ENCODE measurements at regions not wholly inside any gene's neighbourhood (a gene's known extent, or its start where the extent isn't known, plus 50 kb on each side); places are given as distances from the start of the nearest gene placed in this dataset.
A peak's percentile ranks its signal among the peaks of the same experiment; 100 is the strongest.

DNA sequence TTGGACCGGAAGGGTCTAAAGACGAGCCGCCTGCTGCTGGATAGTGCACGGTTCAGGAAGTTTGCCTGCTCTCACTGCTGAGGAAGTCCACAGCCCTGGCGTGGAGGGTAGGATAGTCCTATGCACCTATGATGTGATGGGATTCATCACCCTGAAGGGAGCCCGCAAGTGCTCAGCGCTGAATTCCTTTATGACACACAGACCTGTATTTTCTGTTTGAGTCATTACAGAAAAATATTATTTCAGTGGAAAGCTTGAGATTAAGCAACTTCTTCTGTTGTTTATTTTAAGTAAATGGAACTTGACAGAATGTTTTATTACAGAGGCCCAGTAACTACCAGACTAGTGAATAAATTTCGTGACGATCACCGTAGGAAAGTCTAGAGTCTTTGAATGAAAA is 123.2 kb downstream of the TRIML1 start:
- TF ChIP-seq, protein P1, sequence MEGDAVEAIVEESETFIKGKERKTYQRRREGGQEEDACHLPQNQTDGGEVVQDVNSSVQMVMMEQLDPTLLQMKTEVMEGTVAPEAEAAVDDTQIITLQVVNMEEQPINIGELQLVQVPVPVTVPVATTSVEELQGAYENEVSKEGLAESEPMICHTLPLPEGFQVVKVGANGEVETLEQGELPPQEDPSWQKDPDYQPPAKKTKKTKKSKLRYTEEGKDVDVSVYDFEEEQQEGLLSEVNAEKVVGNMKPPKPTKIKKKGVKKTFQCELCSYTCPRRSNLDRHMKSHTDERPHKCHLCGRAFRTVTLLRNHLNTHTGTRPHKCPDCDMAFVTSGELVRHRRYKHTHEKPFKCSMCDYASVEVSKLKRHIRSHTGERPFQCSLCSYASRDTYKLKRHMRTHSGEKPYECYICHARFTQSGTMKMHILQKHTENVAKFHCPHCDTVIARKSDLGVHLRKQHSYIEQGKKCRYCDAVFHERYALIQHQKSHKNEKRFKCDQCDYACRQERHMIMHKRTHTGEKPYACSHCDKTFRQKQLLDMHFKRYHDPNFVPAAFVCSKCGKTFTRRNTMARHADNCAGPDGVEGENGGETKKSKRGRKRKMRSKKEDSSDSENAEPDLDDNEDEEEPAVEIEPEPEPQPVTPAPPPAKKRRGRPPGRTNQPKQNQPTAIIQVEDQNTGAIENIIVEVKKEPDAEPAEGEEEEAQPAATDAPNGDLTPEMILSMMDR (IDR thresholded peaks at IDR 0.05; ENCODE audit: insufficient read depth, low read depth, low read length, missing control alignments) = no peak
- DNase-seq (ENCODE audit: low read depth) = peak; percentile 42
- H3K4me3 ChIP-seq (ENCODE audit: low read length) = no peak overlapping the region

DNA sequence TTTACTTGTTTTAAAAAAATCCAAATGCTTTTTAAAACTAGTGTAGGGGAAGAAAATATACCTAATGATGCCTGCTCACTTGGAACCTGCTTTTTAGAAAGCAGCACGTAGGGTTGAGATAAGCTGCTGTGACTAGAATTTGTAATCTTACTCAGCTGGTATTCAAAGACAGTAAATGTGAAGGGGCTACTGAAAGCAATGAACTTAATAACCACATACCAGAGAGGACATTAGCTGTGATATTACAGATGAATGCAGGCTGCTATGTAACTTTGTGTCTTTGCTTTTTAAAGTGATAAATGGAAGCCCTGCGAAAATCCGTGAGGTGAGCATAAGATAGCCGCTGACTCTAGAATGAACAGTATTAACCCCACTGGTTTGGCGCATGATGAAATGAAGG is 124.1 kb downstream of the TRIML1 start:
- TF ChIP-seq, protein P1 (IDR thresholded peaks at IDR 0.05; ENCODE audit: insufficient read depth, low read depth, low read length, missing control alignments) = no peak
- no peak overlapping the region for H3K4me3 ChIP-seq (ENCODE audit: low read length)
- DNase-seq (ENCODE audit: low read depth) = no peak

DNA sequence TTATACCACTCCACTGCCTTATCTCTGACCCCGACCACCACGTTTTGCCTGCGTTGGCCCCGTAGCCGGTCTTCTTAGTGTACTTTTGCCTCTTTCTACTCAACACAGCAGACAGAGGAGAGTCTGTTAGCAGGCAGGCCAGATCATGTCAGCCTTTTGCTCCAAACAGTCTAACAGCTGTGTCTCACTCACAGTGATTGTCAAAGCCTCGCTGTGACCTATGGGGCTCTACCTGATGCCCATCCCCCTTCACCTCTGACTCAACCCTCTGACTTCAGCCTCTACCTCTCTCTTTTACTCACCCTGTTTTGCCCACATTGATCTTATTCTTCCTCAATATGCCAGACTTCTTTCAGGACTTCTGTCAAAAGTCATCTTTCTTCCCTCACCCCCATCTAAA is 127.1 kb downstream of the TRIML1 start:
- DNase-seq (ENCODE audit: low read depth) = peak; percentile 32
- no peak overlapping the region for H3K4me3 ChIP-seq (ENCODE audit: low read length)
- TF ChIP-seq, protein P1 (IDR thresholded peaks at IDR 0.05; ENCODE audit: insufficient read depth, low read depth, low read length, missing control alignments) = no peak

DNA sequence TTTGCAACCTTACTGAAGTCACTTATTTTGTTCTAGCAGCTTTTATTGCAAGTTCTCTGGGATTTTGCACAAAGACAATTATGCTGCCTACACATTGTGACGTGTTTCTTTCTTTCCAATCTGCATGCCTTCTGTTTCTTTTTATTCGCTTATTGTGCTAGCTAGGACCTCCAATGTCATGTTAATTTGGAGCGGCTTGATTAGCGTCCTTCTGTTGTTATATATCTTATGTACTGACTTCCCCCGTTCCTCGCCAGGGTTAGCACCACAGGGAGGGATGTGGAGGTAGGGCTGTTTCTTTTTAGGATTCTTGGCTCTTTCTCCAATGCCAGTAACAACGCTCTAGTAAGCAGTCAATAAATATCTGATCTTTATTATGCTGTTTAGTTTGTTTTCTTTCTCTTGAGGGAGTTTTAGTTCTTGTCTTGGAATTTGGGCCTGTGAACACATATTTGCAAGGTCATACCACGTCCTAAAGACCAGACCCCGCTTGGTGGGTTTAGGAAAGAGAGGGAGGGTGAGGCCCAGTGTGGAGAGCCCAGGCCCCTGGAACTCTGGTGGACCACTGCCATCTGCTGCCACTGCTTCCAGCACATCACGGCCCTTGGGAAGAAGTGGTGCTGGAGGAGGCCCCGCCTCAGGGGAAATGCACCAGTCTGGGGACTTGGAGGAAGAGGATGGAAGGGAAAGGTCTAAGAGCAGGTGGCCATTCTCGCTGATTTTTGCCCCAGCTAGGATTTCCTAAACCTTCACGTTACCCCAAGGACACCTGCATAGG is 129.1 kb downstream of the TRIML1 start:
- no peak for DNase-seq (ENCODE audit: low read depth)
- H3K4me3 ChIP-seq (ENCODE audit: low read length) = no peak overlapping the region
- TF ChIP-seq, protein P1 (IDR thresholded peaks at IDR 0.05; ENCODE audit: insufficient read depth, low read depth, low read length, missing control alignments) = no peak

DNA sequence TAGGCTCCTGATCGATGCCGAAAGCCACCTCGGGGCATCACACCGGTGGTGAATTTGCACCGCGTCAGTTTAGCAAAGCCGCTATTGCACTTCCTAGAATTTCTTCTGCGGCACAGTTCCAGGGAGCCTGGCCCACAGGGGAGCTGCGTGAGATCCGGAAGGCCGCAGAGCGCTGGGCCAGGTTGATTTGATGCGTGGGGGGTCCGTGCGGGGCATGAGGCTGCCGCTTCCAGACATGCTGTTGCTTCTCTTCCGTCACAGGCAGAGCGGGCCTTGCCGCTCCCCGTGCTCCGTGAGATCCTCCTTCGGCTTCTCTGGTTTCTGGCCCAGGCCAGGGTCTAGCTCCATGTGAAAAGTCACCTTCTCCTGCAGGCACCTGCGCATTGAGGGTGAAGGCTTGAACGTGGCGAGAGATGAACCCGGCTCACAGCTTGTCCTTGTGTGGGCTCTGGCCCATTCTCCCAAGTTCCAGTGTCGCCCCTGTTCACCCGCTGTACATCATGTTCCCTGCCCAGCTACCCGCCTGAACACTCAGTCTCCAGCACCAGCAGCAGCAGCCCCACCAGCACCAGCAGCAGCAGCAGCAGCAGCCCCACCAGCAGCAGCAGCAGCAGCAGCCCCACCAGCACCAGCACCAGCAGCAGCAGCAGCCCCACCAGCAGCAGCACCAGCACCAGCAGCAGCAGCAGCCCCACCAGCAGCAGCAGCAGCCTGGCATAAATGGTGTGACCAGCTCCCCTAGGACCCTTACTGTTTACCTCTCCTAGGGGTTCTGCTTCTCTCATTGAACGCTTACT is 131.2 kb downstream of the TRIML1 start:
- no peak for DNase-seq (ENCODE audit: low read depth)
- TF ChIP-seq, protein P1 (IDR thresholded peaks at IDR 0.05; ENCODE audit: insufficient read depth, low read depth, low read length, missing control alignments) = no peak
- H3K4me3 ChIP-seq (ENCODE audit: low read length) = no peak overlapping the region

DNA sequence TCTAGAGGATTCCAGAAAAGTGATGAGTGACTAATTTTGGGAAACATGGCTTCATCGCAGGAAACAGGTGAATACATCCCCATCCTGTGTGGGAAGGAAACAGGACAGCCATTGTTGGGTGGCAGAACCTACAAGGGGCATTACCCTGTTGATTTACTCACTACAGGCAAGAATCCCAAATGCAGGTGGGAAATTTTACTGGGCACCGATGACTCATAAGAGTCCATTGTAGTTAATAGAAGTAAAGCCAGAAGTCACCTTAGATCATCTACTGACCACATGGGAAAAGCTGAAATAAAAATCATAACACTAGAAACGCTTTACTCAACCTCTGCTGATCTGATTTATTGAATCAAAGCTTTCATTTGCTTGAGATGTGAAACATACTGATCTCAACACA is 136.4 kb downstream of the TRIML1 start:
- TF ChIP-seq, protein P1 (IDR thresholded peaks at IDR 0.05; ENCODE audit: insufficient read depth, low read depth, low read length, missing control alignments) = no peak
- DNase-seq (ENCODE audit: low read depth) = no peak
- no peak overlapping the region for H3K4me3 ChIP-seq (ENCODE audit: low read length)
